ENCODE measurements at regions not wholly inside any gene's neighbourhood (a gene's known extent, or its start where the extent isn't known, plus 50 kb on each side); places are given as distances from the start of the nearest gene placed in this dataset.

DNA sequence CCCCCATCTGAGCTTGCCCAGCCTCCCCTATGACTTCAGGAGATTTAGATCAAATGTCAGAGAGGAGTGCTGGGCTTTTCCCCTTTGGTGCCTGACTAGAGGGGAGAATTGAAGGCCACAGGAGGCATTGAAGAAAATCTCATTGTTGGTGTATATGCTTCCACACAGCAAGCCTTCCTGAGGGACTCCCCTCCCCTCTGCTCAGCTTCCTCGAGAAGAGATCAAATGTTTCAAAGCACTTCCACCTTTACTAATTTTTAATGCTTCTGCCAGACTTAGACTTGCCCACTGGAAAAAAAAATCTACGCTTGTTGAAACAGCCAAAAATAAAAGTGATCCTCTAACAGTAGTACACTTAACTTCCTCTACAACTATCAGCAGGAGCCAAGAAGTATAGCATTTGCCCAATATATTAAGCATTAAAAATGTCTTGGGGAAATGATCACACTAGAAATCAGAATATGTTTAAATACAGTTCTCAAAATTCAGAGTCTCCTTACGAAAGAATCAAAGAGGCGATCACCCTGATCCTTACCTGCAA lies 79.3 kb downstream of the FZD1 start:
- Histone ChIP-seq H3K4me3 (ENCODE audit: low read depth, low read length) (no peak overlapping the region), H3K9me3 (ENCODE audit: severe bottlenecking) (no peaks in the 10 kb centered on the region), H3K27ac (no peak overlapping the region), H3K36me3 (no peaks in the 10 kb centered on the region), H3K27me3 (ENCODE audit: insufficient read depth, low read depth, severe bottlenecking) (no peaks in the 10 kb centered on the region)
- no peak for DNase-seq
- TF ChIP-seq, protein P1, sequence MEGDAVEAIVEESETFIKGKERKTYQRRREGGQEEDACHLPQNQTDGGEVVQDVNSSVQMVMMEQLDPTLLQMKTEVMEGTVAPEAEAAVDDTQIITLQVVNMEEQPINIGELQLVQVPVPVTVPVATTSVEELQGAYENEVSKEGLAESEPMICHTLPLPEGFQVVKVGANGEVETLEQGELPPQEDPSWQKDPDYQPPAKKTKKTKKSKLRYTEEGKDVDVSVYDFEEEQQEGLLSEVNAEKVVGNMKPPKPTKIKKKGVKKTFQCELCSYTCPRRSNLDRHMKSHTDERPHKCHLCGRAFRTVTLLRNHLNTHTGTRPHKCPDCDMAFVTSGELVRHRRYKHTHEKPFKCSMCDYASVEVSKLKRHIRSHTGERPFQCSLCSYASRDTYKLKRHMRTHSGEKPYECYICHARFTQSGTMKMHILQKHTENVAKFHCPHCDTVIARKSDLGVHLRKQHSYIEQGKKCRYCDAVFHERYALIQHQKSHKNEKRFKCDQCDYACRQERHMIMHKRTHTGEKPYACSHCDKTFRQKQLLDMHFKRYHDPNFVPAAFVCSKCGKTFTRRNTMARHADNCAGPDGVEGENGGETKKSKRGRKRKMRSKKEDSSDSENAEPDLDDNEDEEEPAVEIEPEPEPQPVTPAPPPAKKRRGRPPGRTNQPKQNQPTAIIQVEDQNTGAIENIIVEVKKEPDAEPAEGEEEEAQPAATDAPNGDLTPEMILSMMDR (IDR thresholded peaks at IDR 0.05; ENCODE audit: low read depth, low read length): no peak

DNA sequence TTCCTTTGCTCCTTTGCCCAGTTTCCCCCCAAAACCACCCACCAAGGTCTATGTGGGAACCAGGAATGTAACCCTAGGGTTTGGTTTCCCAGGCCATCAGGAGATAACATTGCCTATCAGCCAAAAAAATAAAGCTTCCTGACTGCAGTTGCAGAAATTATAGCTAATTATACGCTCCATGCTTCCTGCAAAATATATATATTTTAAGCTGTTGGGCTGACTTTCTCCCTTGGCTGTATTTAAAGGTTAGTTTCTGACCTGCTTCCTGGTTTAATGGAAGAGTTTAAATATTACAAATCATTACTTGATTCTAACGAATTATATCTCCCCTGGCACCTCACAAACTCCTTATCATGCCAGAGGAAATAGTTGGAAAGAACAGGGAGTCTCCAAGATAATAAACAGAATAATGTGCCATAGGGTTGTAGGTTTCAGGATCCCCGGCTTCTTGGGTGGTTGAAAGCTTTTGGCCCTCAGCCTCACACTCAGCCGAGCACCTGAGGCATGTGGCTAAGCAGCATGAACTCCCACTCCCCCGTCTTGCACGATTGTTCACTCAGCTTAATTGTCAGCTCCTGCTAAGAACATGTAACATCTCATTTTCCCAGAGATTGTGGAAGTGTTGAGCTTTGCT lies 79.9 kb downstream of the FZD1 start:
- H3K27me3 ChIP-seq (ENCODE audit: insufficient read depth, low read depth, severe bottlenecking): no peaks in the 10 kb centered on the region
- H3K9me3 ChIP-seq (ENCODE audit: severe bottlenecking): no peaks in the 10 kb centered on the region
- DNase-seq: no peak
- H3K4me3 ChIP-seq (ENCODE audit: low read depth, low read length): no peak overlapping the region
- H3K27ac ChIP-seq: no peak overlapping the region
- TF ChIP-seq, protein P1 (IDR thresholded peaks at IDR 0.05; ENCODE audit: low read depth, low read length): no peak
- H3K36me3 ChIP-seq: no peaks in the 10 kb centered on the region

DNA sequence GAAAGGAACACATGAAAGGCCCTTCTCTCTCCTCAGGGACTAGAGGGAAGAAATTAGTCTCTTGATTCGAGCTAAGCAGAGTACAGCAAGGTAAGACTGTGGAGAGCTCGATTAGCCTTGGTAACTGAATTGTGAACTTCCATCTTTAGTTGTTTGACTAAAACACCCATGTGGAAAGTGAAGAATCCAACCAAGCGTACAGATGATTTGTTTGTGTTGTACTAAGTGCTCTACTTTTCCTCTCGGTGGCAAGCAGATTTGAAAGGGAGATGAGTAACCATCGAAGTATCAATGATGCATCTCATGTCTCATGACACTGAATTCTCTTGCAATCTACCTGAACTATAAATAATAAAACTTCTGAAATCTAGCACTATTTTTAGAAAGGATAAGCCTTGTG lies 80.7 kb downstream of the FZD1 start:
- Histone ChIP-seq H3K36me3 (no peaks in the 10 kb centered on the region), H3K4me3 (ENCODE audit: low read depth, low read length) (no peak overlapping the region), H3K27ac (no peak overlapping the region), H3K9me3 (ENCODE audit: severe bottlenecking) (no peaks in the 10 kb centered on the region), H3K27me3 (ENCODE audit: insufficient read depth, low read depth, severe bottlenecking) (no peaks in the 10 kb centered on the region)
- no peak for DNase-seq
- TF ChIP-seq, protein P1 (IDR thresholded peaks at IDR 0.05; ENCODE audit: low read depth, low read length): no peak

DNA sequence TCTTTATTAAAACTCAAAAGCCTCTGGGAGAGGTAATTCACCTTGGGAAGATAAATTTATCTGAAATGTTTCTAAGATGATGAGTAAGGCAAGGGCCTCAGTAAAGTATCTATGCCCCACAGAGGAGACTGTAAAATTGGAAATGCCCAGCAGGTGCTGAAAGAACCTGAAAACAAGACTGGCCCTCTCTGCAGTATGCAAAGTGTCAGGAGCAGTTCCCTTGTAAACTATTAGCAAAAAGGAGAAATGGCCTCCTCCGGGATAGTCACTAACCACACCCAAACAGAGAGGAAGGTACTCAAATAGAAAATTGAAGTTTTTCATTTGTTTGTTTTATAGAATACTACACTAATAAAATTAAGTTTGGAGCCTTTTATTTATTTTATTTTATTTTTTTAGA lies 81.2 kb downstream of the FZD1 start:
- no peak overlapping the region for H3K27ac ChIP-seq
- H3K27me3 ChIP-seq (ENCODE audit: insufficient read depth, low read depth, severe bottlenecking): no peaks in the 10 kb centered on the region
- no peaks in the 10 kb centered on the region for H3K9me3 ChIP-seq (ENCODE audit: severe bottlenecking)
- no peaks in the 10 kb centered on the region for H3K36me3 ChIP-seq
- H3K4me3 ChIP-seq (ENCODE audit: low read depth, low read length): no peak overlapping the region
- TF ChIP-seq, protein P1 (IDR thresholded peaks at IDR 0.05; ENCODE audit: low read depth, low read length): no peak
- DNase-seq: no peak

DNA sequence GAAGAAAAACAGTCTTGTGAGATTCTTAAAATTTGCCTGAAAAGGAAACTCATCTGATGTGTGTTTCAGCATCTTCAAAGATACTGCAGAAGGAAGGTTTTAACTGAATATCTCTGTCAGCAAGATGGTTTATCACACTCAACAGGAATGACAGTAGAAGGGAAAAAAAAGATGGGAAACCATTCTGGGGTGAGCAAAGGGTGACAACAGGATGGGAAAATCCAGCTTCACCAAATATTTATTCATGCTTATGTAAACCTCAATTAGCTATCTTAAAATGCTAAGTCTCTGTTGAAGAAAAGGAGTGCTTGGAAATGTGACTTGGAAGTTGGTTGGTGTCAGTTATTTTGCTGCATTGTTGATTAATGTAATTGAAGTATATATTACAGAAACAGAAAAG lies 82.2 kb downstream of the FZD1 start:
- Histone ChIP-seq H3K4me3 (ENCODE audit: low read depth, low read length) (no peak overlapping the region), H3K27ac (no peak overlapping the region), H3K9me3 (ENCODE audit: severe bottlenecking) (no peaks in the 10 kb centered on the region), H3K36me3 (no peaks in the 10 kb centered on the region), H3K27me3 (ENCODE audit: insufficient read depth, low read depth, severe bottlenecking) (no peaks in the 10 kb centered on the region)
- TF ChIP-seq, protein P1 (IDR thresholded peaks at IDR 0.05; ENCODE audit: low read depth, low read length): no peak
- no peak for DNase-seq

DNA sequence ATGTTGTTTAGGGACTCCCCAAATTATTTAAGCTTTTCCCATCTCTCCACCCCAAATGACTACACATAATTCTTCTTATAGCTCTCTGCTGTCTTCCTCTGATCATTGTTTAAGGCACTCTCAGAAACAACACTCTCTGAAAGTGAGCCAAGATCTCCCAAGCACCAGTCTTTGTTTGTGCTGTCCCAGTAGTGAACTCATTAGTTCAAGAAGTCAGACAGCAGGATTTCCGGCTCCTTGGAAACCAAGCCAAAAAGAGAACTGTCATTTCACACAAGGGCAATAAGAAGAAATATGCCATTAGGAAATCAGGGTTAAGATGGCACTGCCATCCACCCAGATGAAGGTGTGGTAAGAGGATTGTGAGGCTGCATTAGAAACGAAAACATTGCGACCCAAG lies 83.1 kb downstream of the FZD1 start:
- no peaks in the 10 kb centered on the region for H3K36me3 ChIP-seq
- H3K4me3 ChIP-seq (ENCODE audit: low read depth, low read length): no peak overlapping the region
- H3K27ac ChIP-seq: no peak overlapping the region
- TF ChIP-seq, protein P1 (IDR thresholded peaks at IDR 0.05; ENCODE audit: low read depth, low read length): no peak
- no peak for DNase-seq
- H3K27me3 ChIP-seq (ENCODE audit: insufficient read depth, low read depth, severe bottlenecking): no peaks in the 10 kb centered on the region
- no peaks in the 10 kb centered on the region for H3K9me3 ChIP-seq (ENCODE audit: severe bottlenecking)
